NOMO-1 treated with DMSO at 0.1 percent for 48 hours (cell line): ENCODE measurements at regions not wholly inside any gene's neighbourhood (a gene's known extent, or its start where the extent isn't known, plus 50 kb on each side); places are given as distances from the start of the nearest gene placed in this dataset.

Source experiments
- DNase-seq: peaks from one replicate; lab custom pipeline; 2025; ENCODE audit not compliant: unreplicated experiment; lab: John Stamatoyannopoulos, UW

GRCh38 chr4:183563874-183564273 is 59.0 kb downstream of the ING2 start:
- DNase-seq: peak; percentile 62

- peak; percentile 46 for DNase-seq
Observed at GRCh38 chr4:183571350-183571941, 66.6 kb downstream of the ING2 start.

GRCh38 chr4:183576701-183577404 is 72.0 kb downstream of the ING2 start:
- no peak for DNase-seq

GRCh38 chr4:183580370-183580769 is 75.5 kb downstream of the ING2 start:
- no peak for DNase-seq

GRCh38 chr4:183580849-183581248 is 76.0 kb downstream of the ING2 start:
- no peak for DNase-seq

- no peak for DNase-seq
Observed at GRCh38 chr4:183586824-183587223, 72.2 kb downstream of the RWDD4 start.

GRCh38 chr4:183588169-183588675 is 70.8 kb downstream of the RWDD4 start:
- DNase-seq: peak; percentile 90

GRCh38 chr4:183588691-183589090 is 70.3 kb downstream of the RWDD4 start:
- no peak for DNase-seq

GRCh38 chr4:183589461-183590099 is 69.4 kb downstream of the RWDD4 start:
- DNase-seq: no peak
